ENCODE measurements at regions not wholly inside any gene's neighbourhood (a gene's known extent, or its start where the extent isn't known, plus 50 kb on each side); places are given as distances from the start of the nearest gene placed in this dataset.

DNA sequence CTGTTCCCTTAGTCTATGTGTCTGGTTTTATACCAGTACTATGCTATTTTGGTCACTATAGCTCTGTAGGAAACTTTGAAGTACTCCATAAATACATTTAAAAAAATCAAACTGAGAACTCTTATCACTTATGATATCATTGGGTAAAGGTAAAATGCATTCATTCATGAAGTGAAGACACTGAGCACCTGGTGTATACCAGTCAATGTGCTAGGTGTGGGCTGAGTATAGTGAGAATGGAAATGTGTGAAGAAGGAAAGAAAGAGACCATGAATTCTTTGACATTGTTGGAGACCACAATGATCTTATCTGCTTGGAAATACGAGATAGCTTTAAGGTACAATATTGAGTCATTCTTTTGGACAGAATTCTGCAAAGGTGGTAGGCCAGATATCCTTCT lies 633.5 kb upstream of the AMELY start:
- H3K9me3 ChIP-seq (ENCODE audit: control insufficient read depth, low read length), result no peaks in the 10 kb centered on the region
- H2BK5ac ChIP-seq (ENCODE audit: low read depth, low read length, poor library complexity, severe bottlenecking), result no peak overlapping the region
- no peak overlapping the region for H4K8ac ChIP-seq (ENCODE audit: low read length)
- H2AK5ac ChIP-seq (ENCODE audit: low read length, severe bottlenecking), result no peak overlapping the region
- H3K9ac ChIP-seq (ENCODE audit: low read length), result no peak overlapping the region
- no peak overlapping the region for H3K4me2 ChIP-seq (ENCODE audit: low read length, poor library complexity, severe bottlenecking)
- no peak overlapping the region for H2AFZ ChIP-seq (ENCODE audit: low read depth, low read length)
- H3K4me1 ChIP-seq (ENCODE audit: control insufficient read depth, insufficient read depth, low read depth, low read length), result no peaks in the 10 kb centered on the region
- no peak overlapping the region for H2BK120ac ChIP-seq (ENCODE audit: low read depth, low read length)
- H3K27ac ChIP-seq (ENCODE audit: low read length, poor library complexity, severe bottlenecking), result no peak overlapping the region
- H2BK15ac ChIP-seq (ENCODE audit: low read depth, poor library complexity, severe bottlenecking), result no peak overlapping the region
- no peak overlapping the region for H3K4ac ChIP-seq (ENCODE audit: low read depth in 1 of 2, low read length in 2 of 2)
- H4K91ac ChIP-seq (ENCODE audit: low read length), result no peak overlapping the region
- H3K4me3 ChIP-seq (ENCODE audit: insufficient read depth in 1 of 2, low read depth in 1 of 2, low read length in 2 of 2), result no peak overlapping the region
- no peak overlapping the region for H2BK12ac ChIP-seq (ENCODE audit: low read length in 2 of 2)
- no peak overlapping the region for H3K23ac ChIP-seq (ENCODE audit: low read length in 2 of 2)
- no peaks in the 10 kb centered on the region for H3K36me3 ChIP-seq (ENCODE audit: control insufficient read depth in 1 of 2, insufficient read depth in 2 of 2, low read depth in 1 of 2, low read length in 2 of 2)
- WGBS, result 60% methylated on average over 1 of the region's 1 CpG
- H3K27me3 ChIP-seq (ENCODE audit: control insufficient read depth in 1 of 2, insufficient read depth in 1 of 2, low read length in 2 of 2), result no peaks in the 10 kb centered on the region
- no peak overlapping the region for H3K18ac ChIP-seq (ENCODE audit: low read depth in 1 of 2, low read length in 2 of 2)
- H3K79me1 ChIP-seq (replicated peaks; ENCODE audit: low read length, poor library complexity, severe bottlenecking), result no peaks in the 10 kb centered on the region
- H3K14ac ChIP-seq (ENCODE audit: low read length in 2 of 2), result no peak overlapping the region
- no peak for DNase-seq

DNA sequence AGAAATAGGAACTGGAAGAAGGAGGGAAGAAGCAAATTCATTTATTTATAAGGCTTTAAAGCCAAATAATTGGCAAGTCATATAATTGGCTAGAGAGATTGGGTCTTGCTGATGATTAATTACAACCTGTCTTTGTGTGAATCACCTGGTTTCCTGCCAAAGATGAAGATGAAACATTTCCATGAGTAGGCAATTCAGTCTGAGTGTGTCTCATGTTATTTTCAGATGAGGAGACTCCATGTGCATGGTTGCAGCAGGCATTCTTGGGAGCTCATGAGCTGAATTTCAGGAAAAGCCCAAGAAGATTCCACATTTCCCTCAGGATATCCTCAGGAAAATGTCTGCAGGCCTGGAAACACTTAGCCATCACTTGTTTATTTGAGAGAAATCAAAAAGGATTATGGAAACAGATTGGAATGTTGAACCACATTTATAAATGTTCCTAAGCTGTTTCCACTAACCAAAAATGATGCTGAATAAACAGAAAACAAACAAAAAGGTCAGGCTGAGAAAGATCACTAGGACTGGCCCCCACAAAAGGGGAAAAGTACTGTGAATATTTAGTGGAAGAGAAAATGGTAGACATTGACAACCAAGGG lies 632.7 kb upstream of the AMELY start:
- H3K4me3 ChIP-seq (ENCODE audit: insufficient read depth in 1 of 2, low read depth in 1 of 2, low read length in 2 of 2), result no peak overlapping the region
- no peak overlapping the region for H3K18ac ChIP-seq (ENCODE audit: low read depth in 1 of 2, low read length in 2 of 2)
- H2BK12ac ChIP-seq (ENCODE audit: low read length in 2 of 2), result no peak overlapping the region
- H4K8ac ChIP-seq (ENCODE audit: low read length), result no peak overlapping the region
- no peak overlapping the region for H2AFZ ChIP-seq (ENCODE audit: low read depth, low read length)
- DNase-seq, result peak; percentile 37
- no peaks in the 10 kb centered on the region for H3K4me1 ChIP-seq (ENCODE audit: control insufficient read depth, insufficient read depth, low read depth, low read length)
- no peaks in the 10 kb centered on the region for H3K36me3 ChIP-seq (ENCODE audit: control insufficient read depth in 1 of 2, insufficient read depth in 2 of 2, low read depth in 1 of 2, low read length in 2 of 2)
- H3K4ac ChIP-seq (ENCODE audit: low read depth in 1 of 2, low read length in 2 of 2), result no peak overlapping the region
- no peaks in the 10 kb centered on the region for H3K79me1 ChIP-seq (replicated peaks; ENCODE audit: low read length, poor library complexity, severe bottlenecking)
- H3K27me3 ChIP-seq (ENCODE audit: control insufficient read depth in 1 of 2, insufficient read depth in 1 of 2, low read length in 2 of 2), result no peaks in the 10 kb centered on the region
- H3K4me2 ChIP-seq (ENCODE audit: low read length, poor library complexity, severe bottlenecking), result no peak overlapping the region
- H2BK15ac ChIP-seq (ENCODE audit: low read depth, poor library complexity, severe bottlenecking), result no peak overlapping the region
- no peak overlapping the region for H4K91ac ChIP-seq (ENCODE audit: low read length)
- no peak overlapping the region for H3K23ac ChIP-seq (ENCODE audit: low read length in 2 of 2)
- no peak overlapping the region for H2BK120ac ChIP-seq (ENCODE audit: low read depth, low read length)
- no peak overlapping the region for H3K14ac ChIP-seq (ENCODE audit: low read length in 2 of 2)
- no peak overlapping the region for H2BK5ac ChIP-seq (ENCODE audit: low read depth, low read length, poor library complexity, severe bottlenecking)
- no peak overlapping the region for H3K27ac ChIP-seq (ENCODE audit: low read length, poor library complexity, severe bottlenecking)
- no peak overlapping the region for H2AK5ac ChIP-seq (ENCODE audit: low read length, severe bottlenecking)
- no peak overlapping the region for H3K9ac ChIP-seq (ENCODE audit: low read length)
- H3K9me3 ChIP-seq (ENCODE audit: control insufficient read depth, low read length), result no peaks in the 10 kb centered on the region

DNA sequence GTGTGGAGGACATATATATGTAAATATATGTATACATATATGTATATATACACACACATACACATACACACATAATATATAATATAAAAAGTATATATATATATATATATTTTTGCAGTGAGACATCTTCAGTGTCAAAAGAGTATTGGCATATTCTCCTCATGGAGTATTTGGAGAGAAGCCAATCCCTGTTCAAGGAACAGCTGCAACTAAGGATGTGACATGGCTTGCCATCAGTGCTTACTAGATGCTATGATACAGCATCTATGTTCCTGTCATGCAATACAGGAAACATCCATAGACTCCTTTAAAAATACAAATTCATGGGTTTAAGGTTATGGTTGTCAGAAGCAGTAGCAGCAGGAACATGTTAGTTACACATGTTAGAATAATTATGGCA lies 632.0 kb upstream of the AMELY start:
- Histone ChIP-seq H3K18ac (ENCODE audit: low read depth in 1 of 2, low read length in 2 of 2) (no peak overlapping the region), H2BK15ac (ENCODE audit: low read depth, poor library complexity, severe bottlenecking) (no peak overlapping the region), H3K9ac (ENCODE audit: low read length) (no peak overlapping the region), H3K36me3 (ENCODE audit: control insufficient read depth in 1 of 2, insufficient read depth in 2 of 2, low read depth in 1 of 2, low read length in 2 of 2) (no peaks in the 10 kb centered on the region), H2AFZ (ENCODE audit: low read depth, low read length) (no peak overlapping the region), H2BK12ac (ENCODE audit: low read length in 2 of 2) (no peak overlapping the region), H3K4ac (ENCODE audit: low read depth in 1 of 2, low read length in 2 of 2) (no peak overlapping the region), H4K8ac (ENCODE audit: low read length) (no peak overlapping the region), H3K4me3 (ENCODE audit: insufficient read depth in 1 of 2, low read depth in 1 of 2, low read length in 2 of 2) (no peak overlapping the region), H3K4me1 (ENCODE audit: control insufficient read depth, insufficient read depth, low read depth, low read length) (no peaks in the 10 kb centered on the region), H2BK120ac (ENCODE audit: low read depth, low read length) (no peak overlapping the region), H3K4me2 (ENCODE audit: low read length, poor library complexity, severe bottlenecking) (no peak overlapping the region), H3K27ac (ENCODE audit: low read length, poor library complexity, severe bottlenecking) (no peak overlapping the region), H2BK5ac (ENCODE audit: low read depth, low read length, poor library complexity, severe bottlenecking) (no peak overlapping the region), H4K91ac (ENCODE audit: low read length) (no peak overlapping the region), H3K14ac (ENCODE audit: low read length in 2 of 2) (no peak overlapping the region), H3K27me3 (ENCODE audit: control insufficient read depth in 1 of 2, insufficient read depth in 1 of 2, low read length in 2 of 2) (no peaks in the 10 kb centered on the region), H2AK5ac (ENCODE audit: low read length, severe bottlenecking) (no peak overlapping the region), H3K23ac (ENCODE audit: low read length in 2 of 2) (no peak overlapping the region), H3K9me3 (ENCODE audit: control insufficient read depth, low read length) (no peaks in the 10 kb centered on the region), H3K79me1 (replicated peaks; ENCODE audit: low read length, poor library complexity, severe bottlenecking) (no peaks in the 10 kb centered on the region)
- no peak for DNase-seq

DNA sequence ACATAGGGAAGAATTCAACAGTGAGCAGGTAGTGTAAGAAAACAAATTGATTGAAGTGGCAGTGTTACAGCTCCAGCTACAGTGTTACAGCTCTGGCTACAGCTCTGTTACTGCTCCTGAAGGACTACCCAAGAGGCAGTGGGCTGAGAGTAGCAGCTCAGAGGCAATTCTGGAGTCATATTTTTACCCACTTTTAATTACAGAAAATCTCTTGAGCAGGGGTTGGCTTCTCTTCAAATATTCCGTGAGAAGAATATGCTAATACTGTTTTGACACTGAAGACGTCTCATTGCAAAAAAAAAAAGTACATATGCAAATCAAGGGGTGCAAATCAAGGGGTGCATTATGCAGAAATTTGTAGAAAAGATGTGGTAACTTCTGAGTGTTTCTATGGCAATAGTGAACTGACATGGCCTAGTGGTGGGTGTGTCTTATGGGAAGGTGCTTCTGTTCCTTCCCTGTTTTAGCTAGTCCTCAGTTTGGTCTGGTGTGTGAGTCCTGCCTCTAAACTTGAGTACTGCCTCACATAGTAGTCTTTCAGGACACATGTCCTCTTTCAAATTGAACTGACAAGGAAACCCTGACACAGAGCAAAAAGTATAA lies 630.8 kb upstream of the AMELY start:
- Histone ChIP-seq H3K36me3 (ENCODE audit: control insufficient read depth in 1 of 2, insufficient read depth in 2 of 2, low read depth in 1 of 2, low read length in 2 of 2) (no peaks in the 10 kb centered on the region), H3K27me3 (ENCODE audit: control insufficient read depth in 1 of 2, insufficient read depth in 1 of 2, low read length in 2 of 2) (no peaks in the 10 kb centered on the region), H2AFZ (ENCODE audit: low read depth, low read length) (no peak overlapping the region), H2BK12ac (ENCODE audit: low read length in 2 of 2) (no peak overlapping the region), H2BK5ac (ENCODE audit: low read depth, low read length, poor library complexity, severe bottlenecking) (no peak overlapping the region), H2BK120ac (ENCODE audit: low read depth, low read length) (no peak overlapping the region), H3K9me3 (ENCODE audit: control insufficient read depth, low read length) (no peaks in the 10 kb centered on the region), H3K4me2 (ENCODE audit: low read length, poor library complexity, severe bottlenecking) (no peak overlapping the region), H3K4me1 (ENCODE audit: control insufficient read depth, insufficient read depth, low read depth, low read length) (no peaks in the 10 kb centered on the region), H2BK15ac (ENCODE audit: low read depth, poor library complexity, severe bottlenecking) (no peak overlapping the region), H3K4ac (ENCODE audit: low read depth in 1 of 2, low read length in 2 of 2) (no peak overlapping the region), H4K91ac (ENCODE audit: low read length) (no peak overlapping the region), H3K18ac (ENCODE audit: low read depth in 1 of 2, low read length in 2 of 2) (no peak overlapping the region), H3K23ac (ENCODE audit: low read length in 2 of 2) (no peak overlapping the region), H3K79me1 (replicated peaks; ENCODE audit: low read length, poor library complexity, severe bottlenecking) (no peaks in the 10 kb centered on the region), H2AK5ac (ENCODE audit: low read length, severe bottlenecking) (no peak overlapping the region), H3K14ac (ENCODE audit: low read length in 2 of 2) (no peak overlapping the region), H4K8ac (ENCODE audit: low read length) (no peak overlapping the region), H3K9ac (ENCODE audit: low read length) (no peak overlapping the region), H3K4me3 (ENCODE audit: insufficient read depth in 1 of 2, low read depth in 1 of 2, low read length in 2 of 2) (no peak overlapping the region), H3K27ac (ENCODE audit: low read length, poor library complexity, severe bottlenecking) (no peak overlapping the region)
- DNase-seq, result no peak
- WGBS, result 93% methylated on average over 2 of the region's 2 CpGs
